ENCODE measurements at regions not wholly inside any gene's neighbourhood (a gene's known extent, or its start where the extent isn't known, plus 50 kb on each side); places are given as distances from the start of the nearest gene placed in this dataset.

DNA sequence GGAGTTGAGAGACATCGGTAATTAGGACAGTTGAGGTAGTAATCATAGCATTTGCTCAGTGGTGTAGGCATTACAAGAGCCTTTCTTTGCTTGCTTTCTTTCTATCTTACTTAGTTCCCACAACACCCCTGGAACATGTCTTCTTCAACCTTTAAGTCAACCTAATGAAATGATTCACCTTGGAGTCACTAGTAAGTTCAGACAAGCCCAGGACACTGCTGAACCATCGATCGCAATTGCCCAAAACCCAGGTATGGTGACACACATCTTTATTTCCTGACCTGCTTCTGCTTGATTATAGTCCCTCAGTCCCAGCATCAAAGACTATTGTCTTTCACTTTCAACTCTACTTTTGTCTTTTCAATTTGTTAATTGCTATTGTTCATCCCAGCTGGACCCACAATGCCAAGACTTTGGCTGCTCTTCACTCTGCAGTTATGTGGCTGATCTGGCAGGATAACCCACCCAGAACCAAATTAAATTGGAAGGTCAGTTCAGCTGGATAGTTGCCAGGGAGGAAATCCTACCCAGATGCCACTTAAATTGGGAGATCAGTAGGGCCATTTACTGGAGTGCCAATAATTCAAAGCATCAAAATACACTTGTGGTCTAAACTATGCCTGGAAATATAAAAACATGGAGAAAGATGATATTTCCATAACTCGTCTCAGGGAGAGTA, 272.9 kb downstream of the RWDD3 start:
- ChIA-PET CTCF (ENCODE audit: low intra/inter-chr PET ratio) (no interaction called here), POLR2A (no interaction called here)
- H3K4me2 ChIP-seq (ENCODE audit: insufficient read depth, low read length), result no peak overlapping the region
- no peak overlapping the region for H3K4me3 ChIP-seq
- no peak for DNase-seq (ENCODE audit: extremely low read depth in 1 of 4, low spot score in 3 of 4)
- H3K36me3 ChIP-seq (ENCODE audit: control insufficient read depth, insufficient read depth, low read length), result no peaks in the 10 kb centered on the region
- no peak overlapping the region for H3K9ac ChIP-seq (ENCODE audit: insufficient read depth in 1 of 2, low read depth in 2 of 2, low read length in 2 of 2)
- H3K79me2 ChIP-seq (ENCODE audit: control insufficient read depth, insufficient read depth, low read length), result no peaks in the 10 kb centered on the region
- no peaks in the 10 kb centered on the region for H3K4me1 ChIP-seq (replicated peaks in 1 of 2; ENCODE audit: control insufficient read depth in 2 of 2, insufficient read depth in 2 of 2, low read length in 2 of 2)
- no peak for FAIRE-seq
- in situ Hi-C loops (cut with MboI) (no loop called here), intact Hi-C loops (cut with micrococcal nuclease) (no loop called here)
- WGBS (ENCODE audit: insufficient coverage, low coverage, missing lambda C conversion rate), result 0% methylated on average over 4 of the region's 4 CpGs
- no TSS peak for BruUV-seq (replicated peaks)
- H3K9me1 ChIP-seq (ENCODE audit: control insufficient read depth, insufficient read depth, low read length), result no peaks in the 10 kb centered on the region
- no peak overlapping the region for H3K27ac ChIP-seq (ENCODE audit: extremely low read depth, low read depth, low read length)
- H3K27me3 ChIP-seq (ENCODE audit: control insufficient read depth in 2 of 2, insufficient read depth in 2 of 2, low read length in 2 of 2), result no peaks in the 10 kb centered on the region
- no peaks in the 10 kb centered on the region for H3K9me3 ChIP-seq (replicated peaks; ENCODE audit: control insufficient read depth, insufficient read depth, low read depth, low read length)
- H4K20me1 ChIP-seq (replicated peaks; ENCODE audit: control insufficient read depth, insufficient read depth, low read length), result no peaks in the 10 kb centered on the region
- no peak overlapping the region for H2AFZ ChIP-seq (ENCODE audit: low read depth, low read length)
- no peak for TF ChIP-seq ZNF699 (CRISPR knock-in tag; IDR thresholded peaks at IDR 0.05; ENCODE audit: insufficient replicate concordance)
- no peak for TF ChIP-seq ZFP1 (CRISPR knock-in tag; IDR thresholded peaks at IDR 0.05)
- no peak for TF ChIP-seq ZNF311 (CRISPR knock-in tag; IDR thresholded peaks at IDR 0.05)
- TF ChIP-seq FOXJ3 (CRISPR knock-in tag; IDR thresholded peaks at IDR 0.05), result no peak
- TF ChIP-seq, protein P1, sequence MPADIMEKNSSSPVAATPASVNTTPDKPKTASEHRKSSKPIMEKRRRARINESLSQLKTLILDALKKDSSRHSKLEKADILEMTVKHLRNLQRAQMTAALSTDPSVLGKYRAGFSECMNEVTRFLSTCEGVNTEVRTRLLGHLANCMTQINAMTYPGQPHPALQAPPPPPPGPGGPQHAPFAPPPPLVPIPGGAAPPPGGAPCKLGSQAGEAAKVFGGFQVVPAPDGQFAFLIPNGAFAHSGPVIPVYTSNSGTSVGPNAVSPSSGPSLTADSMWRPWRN (IDR thresholded peaks at IDR 0.05; ENCODE audit: low read depth), result no peak
- ATAC-seq, result no peak

DNA sequence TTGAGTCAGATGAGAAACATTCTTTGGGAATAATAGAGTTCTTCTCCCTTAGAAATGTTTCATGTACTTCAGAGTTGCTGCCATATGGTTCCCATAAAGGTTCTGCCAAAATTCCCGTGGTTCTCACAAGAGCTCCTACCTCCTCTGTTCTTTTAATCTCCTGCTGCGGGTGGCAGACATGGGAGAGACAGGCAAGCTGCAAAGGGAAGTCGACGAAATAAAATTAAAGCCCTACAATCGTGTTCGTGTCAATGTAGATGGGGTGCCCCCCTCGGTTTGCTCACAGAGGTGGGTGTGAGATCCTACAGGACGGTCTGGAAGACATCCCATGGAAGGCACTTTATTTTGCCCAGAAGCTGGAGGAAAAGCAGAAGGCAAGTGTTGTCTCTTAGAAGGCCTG, 276.0 kb downstream of the RWDD3 start:
- ChIA-PET POLR2A (no interaction called here), CTCF (ENCODE audit: low intra/inter-chr PET ratio) (interaction anchor here (0.7 kb wide), 1 partner anchor 11 kb away, joined by 3 read pairs; no protein-coding TSS in a partner anchor)
- in situ Hi-C loops (cut with MboI) (no loop called here), intact Hi-C loops (cut with micrococcal nuclease) (no loop called here)
- Histone ChIP-seq H3K27me3 (ENCODE audit: control insufficient read depth in 2 of 2, insufficient read depth in 2 of 2, low read length in 2 of 2) (no peaks in the 10 kb centered on the region), H3K4me1 (replicated peaks in 1 of 2; ENCODE audit: control insufficient read depth in 2 of 2, insufficient read depth in 2 of 2, low read length in 2 of 2) (no peaks in the 10 kb centered on the region), H3K4me3 (no peak overlapping the region), H4K20me1 (replicated peaks; ENCODE audit: control insufficient read depth, insufficient read depth, low read length) (no peaks in the 10 kb centered on the region), H3K4me2 (ENCODE audit: insufficient read depth, low read length) (no peak overlapping the region), H3K79me2 (ENCODE audit: control insufficient read depth, insufficient read depth, low read length) (no peaks in the 10 kb centered on the region), H2AFZ (ENCODE audit: low read depth, low read length) (no peak overlapping the region), H3K9me3 (replicated peaks; ENCODE audit: control insufficient read depth, insufficient read depth, low read depth, low read length) (no peaks in the 10 kb centered on the region), H3K9ac (ENCODE audit: insufficient read depth in 1 of 2, low read depth in 2 of 2, low read length in 2 of 2) (no peak overlapping the region), H3K36me3 (ENCODE audit: control insufficient read depth, insufficient read depth, low read length) (no peaks in the 10 kb centered on the region), H3K27ac (ENCODE audit: extremely low read depth, low read depth, low read length) (no peak overlapping the region), H3K9me1 (ENCODE audit: control insufficient read depth, insufficient read depth, low read length) (no peaks in the 10 kb centered on the region)
- 0% methylated on average over 8 of the region's 8 CpGs for WGBS (ENCODE audit: insufficient coverage, low coverage, missing lambda C conversion rate)
- BruUV-seq (replicated peaks), result no TSS peak
- ATAC-seq, result no peak
- no peak for DNase-seq (ENCODE audit: extremely low read depth in 1 of 4, low spot score in 3 of 4)
- no peak for TF ChIP-seq POLR2B (IDR thresholded peaks at IDR 0.05; ENCODE audit: low read depth, partially characterized antibody)
- no peak for TF ChIP-seq ETS2 (tag; IDR thresholded peaks at IDR 0.05; ENCODE audit: borderline replicate concordance, poor library complexity, severe bottlenecking)
- TF ChIP-seq ARID1B (IDR thresholded peaks at IDR 0.05), result no peak
- no peak for TF ChIP-seq SRF (CRISPR knock-in tag; IDR thresholded peaks at IDR 0.05)
- TF ChIP-seq MAFK (IDR thresholded peaks at IDR 0.05; ENCODE audit: low read length), result no peak
- no peak for TF ChIP-seq CBFA2T2 (conservative IDR thresholded peaks at IDR 0.05)
- no peak for FAIRE-seq
